GM10248 (cell line): ENCODE measurements at regions not wholly inside any gene's neighbourhood (a gene's known extent, or its start where the extent isn't known, plus 50 kb on each side); places are given as distances from the start of the nearest gene placed in this dataset.

Experiments
- CTCF ChIA-PET: fragments of 300-600 bp; sonication (Branson Sonifier 250); formaldehyde crosslinking; extraction: SDS; loops from one replicate; lab custom pipeline; 2021; ENCODE audit warnings: antibody characterized with exemption; lab: Yijun Ruan, JAX
- POLR2A ChIA-PET: fragments of 350-650 bp; sonication (Branson Sonifier 250); formaldehyde crosslinking; extraction: SDS; loops from one replicate; lab custom pipeline; 2020; ENCODE audit warnings: antibody characterized with exemption; lab: Yijun Ruan, JAX
- DNase-seq: peaks from one replicate; pipeline ENCODE4 v3.0.0; 2012; ENCODE audit errors: extremely low spot score
- CTCF ChIP-seq: IDR thresholded peaks from 2 replicates; pipeline ENCODE4 v1.5.1; 2012; ENCODE audit warnings: mild to moderate bottlenecking, low read depth; ENCODE audit errors: extremely low read depth, missing control alignments, control extremely low read depth

GRCh38 chrX:68917799-68918198 lies 89.0 kb downstream of the EFNB1 start:
- TF ChIP-seq CTCF = no peak
- POLR2A ChIA-PET = no interaction called here
- CTCF ChIA-PET = interaction anchor here (0.9 kb wide), 1 partner anchor 17 kb away, joined by 3 read pairs; no protein-coding TSS in a partner anchor
- DNase-seq = no peak

GRCh38 chrX:68916891-68917290 lies 88.1 kb downstream of the EFNB1 start:
- CTCF ChIA-PET = no interaction called here
- POLR2A ChIA-PET = no interaction called here
- no peak for DNase-seq
- TF ChIP-seq CTCF = no peak

GRCh38 chrX:68915778-68916177 lies 87.0 kb downstream of the EFNB1 start:
- CTCF ChIA-PET = interaction anchor here (1.3 kb wide), 1 partner anchor 145 kb away, joined by 4 read pairs; no protein-coding TSS in a partner anchor
- TF ChIP-seq CTCF = no peak
- POLR2A ChIA-PET = no interaction called here
- no peak for DNase-seq

- no peak for DNase-seq
- no peak for TF ChIP-seq CTCF
- ChIA-PET POLR2A (no interaction called here), CTCF (interaction anchor here (1.3 kb wide), 1 partner anchor 146 kb away, joined by 4 read pairs; no protein-coding TSS in a partner anchor)
Observed at GRCh38 chrX:68914479-68914946, 85.7 kb downstream of the EFNB1 start.

- TF ChIP-seq CTCF = no peak
- DNase-seq = no peak
- POLR2A ChIA-PET = no interaction called here
- CTCF ChIA-PET = no interaction called here
Observed at GRCh38 chrX:68913249-68913547, 84.4 kb downstream of the EFNB1 start.

- CTCF ChIA-PET = no interaction called here
- POLR2A ChIA-PET = no interaction called here
- no peak for TF ChIP-seq CTCF
- no peak for DNase-seq
Observed at GRCh38 chrX:68912113-68912512, 83.3 kb downstream of the EFNB1 start.

GRCh38 chrX:68910731-68911428 lies 82.1 kb downstream of the EFNB1 start:
- DNase-seq = no peak
- ChIA-PET CTCF (no interaction called here), POLR2A (no interaction called here)
- TF ChIP-seq CTCF = no peak
